Chondrocyte (in vitro differentiated cells): ENCODE measurements at regions not wholly inside any gene's neighbourhood (a gene's known extent, or its start where the extent isn't known, plus 50 kb on each side); places are given as distances from the start of the nearest gene placed in this dataset.

Experiments used
- DNase-seq: peaks from one replicate; pipeline ENCODE4 v3.0.0; 2021; ENCODE audit warnings: mixed read lengths, low spot score
- H3K27ac Mint-ChIP-seq: one replicate; pipeline ENCODE4 v1.8.0; 2021; ENCODE audit warnings: mild to moderate bottlenecking, moderate library complexity, mixed read lengths; ENCODE audit not compliant: unreplicated experiment
- H3K27me3 Mint-ChIP-seq: 2 replicates; pipeline ENCODE4 v1.8.0; 2021; ENCODE audit warnings: low read depth, mixed read lengths
- H3K36me3 Mint-ChIP-seq: 2 replicates; pipeline ENCODE4 v1.8.0; 2021; ENCODE audit warnings: low read depth, mixed read lengths
- H3K4me1 Mint-ChIP-seq: 2 replicates; pipeline ENCODE4 v1.8.0; 2021; ENCODE audit warnings: low read depth, mild to moderate bottlenecking, mixed read lengths
- H3K4me3 Mint-ChIP-seq: one replicate; pipeline ENCODE4 v1.8.0; 2021; ENCODE audit warnings: mild to moderate bottlenecking, moderate library complexity, mixed read lengths; ENCODE audit not compliant: unreplicated experiment
- H3K9me3 Mint-ChIP-seq: 2 replicates; pipeline ENCODE4 v1.8.0; 2021; ENCODE audit warnings: low read depth, mixed read lengths
- CTCF ChIP-seq: fragments of 200-600 bp; sonication (generic); IDR thresholded peaks from 2 replicates; pipeline ENCODE4 v1.5.0; 2021; ENCODE audit warnings: antibody characterized with exemption, mild to moderate bottlenecking, moderate library complexity

- no peak for TF ChIP-seq CTCF
- no peak for DNase-seq
Measured at GRCh38 chr4:134471569-134471968, 270.0 kb upstream of the PABPC4L start.

DNA sequence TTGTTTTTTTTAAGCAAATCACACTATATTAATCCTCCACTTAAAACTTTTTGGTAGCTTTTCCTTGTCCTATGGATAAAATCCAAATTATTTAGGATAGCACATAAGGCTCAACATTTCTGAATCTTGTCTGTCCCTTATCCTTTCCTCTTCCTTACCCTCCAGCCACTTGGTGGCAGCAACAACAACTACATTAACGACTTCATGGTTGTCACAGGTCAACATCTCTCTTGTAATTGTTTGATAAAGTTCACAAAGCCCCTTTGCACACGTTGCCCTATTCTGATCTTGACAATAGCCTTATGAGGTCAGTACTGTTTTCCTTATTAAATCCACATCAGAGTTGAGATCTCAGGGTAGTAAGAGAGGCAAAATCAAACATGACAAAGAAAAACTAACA, 269.0 kb upstream of the PABPC4L start:
- Mint-ChIP-seq H3K9me3 (peaks cover 4% of the 10 kb centered on the region), H3K36me3 (no peaks in the 10 kb centered on the region), H3K4me3 (no peak overlapping the region), H3K27ac (no peak overlapping the region), H3K27me3 (no peaks in the 10 kb centered on the region), H3K4me1 (no peaks in the 10 kb centered on the region)
- peak; percentile 69 for TF ChIP-seq CTCF
- no peak for DNase-seq

More at GRCh38 chr4:134471569-134471968, 270.0 kb upstream of the PABPC4L start:
- Mint-ChIP-seq H3K36me3 (no peaks in the 10 kb centered on the region), H3K4me3 (no peak overlapping the region), H3K27ac (no peak overlapping the region), H3K27me3 (no peaks in the 10 kb centered on the region), H3K9me3 (peaks cover 4% of the 10 kb centered on the region), H3K4me1 (no peaks in the 10 kb centered on the region)

- Mint-ChIP-seq H3K27me3 (no peaks in the 10 kb centered on the region), H3K4me3 (no peak overlapping the region), H3K36me3 (no peaks in the 10 kb centered on the region), H3K9me3 (peaks cover 4% of the 10 kb centered on the region), H3K4me1 (no peaks in the 10 kb centered on the region), H3K27ac (no peak overlapping the region)
- no peak for DNase-seq
- no peak for TF ChIP-seq CTCF
Measured at GRCh38 chr4:134465417-134465816, 263.8 kb upstream of the PABPC4L start.

- Mint-ChIP-seq H3K27me3 (no peaks in the 10 kb centered on the region), H3K4me1 (no peaks in the 10 kb centered on the region), H3K9me3 (peaks cover 10% of the 10 kb centered on the region), H3K27ac (no peak overlapping the region), H3K4me3 (no peak overlapping the region), H3K36me3 (no peaks in the 10 kb centered on the region)
- no peak for DNase-seq
- no peak for TF ChIP-seq CTCF
Measured at GRCh38 chr4:134463771-134464170, 262.2 kb upstream of the PABPC4L start.

GRCh38 chr4:134426821-134427220, 225.2 kb upstream of the PABPC4L start:
- DNase-seq: no peak
- Mint-ChIP-seq H3K9me3 (no peaks in the 10 kb centered on the region), H3K4me3 (no peak overlapping the region), H3K4me1 (no peaks in the 10 kb centered on the region), H3K27me3 (no peaks in the 10 kb centered on the region), H3K36me3 (no peaks in the 10 kb centered on the region), H3K27ac (no peak overlapping the region)
- TF ChIP-seq CTCF: no peak
